HFFc6 (cell line): ENCODE measurements at regions not wholly inside any gene's neighbourhood (a gene's known extent, or its start where the extent isn't known, plus 50 kb on each side); places are given as distances from the start of the nearest gene placed in this dataset.

Experiments used
- DNase-seq: peaks from one replicate; pipeline ENCODE4 v3.0.0-alpha.2; 2018
- H3K27ac Mint-ChIP-seq: 2 replicates; pipeline ENCODE4 v1.8.0; 2020; ENCODE audit warnings: mild to moderate bottlenecking, mixed read lengths
- H3K27me3 Mint-ChIP-seq: 2 replicates; pipeline ENCODE4 v1.8.0; 2021; ENCODE audit warnings: mild to moderate bottlenecking, moderate library complexity, mixed read lengths; ENCODE audit not compliant: insufficient read depth
- H3K36me3 Mint-ChIP-seq: 2 replicates; pipeline ENCODE4 v1.8.0; 2021; ENCODE audit warnings: low read depth, mixed read lengths
- H3K4me1 Mint-ChIP-seq: 2 replicates; pipeline ENCODE4 v1.8.0; 2020; ENCODE audit warnings: low read depth, mixed read lengths
- H3K4me3 Mint-ChIP-seq: 2 replicates; pipeline ENCODE4 v1.8.0; 2020; ENCODE audit warnings: mild to moderate bottlenecking, moderate library complexity, mixed read lengths
- H3K9me3 Mint-ChIP-seq: 2 replicates; pipeline ENCODE4 v1.8.0; 2020; ENCODE audit warnings: mild to moderate bottlenecking, mixed read lengths
- CTCF ChIP-seq: fragments of 200-600 bp; sonication (generic); IDR thresholded peaks from 2 replicates; pipeline ENCODE4 v1.5.0; 2021; ENCODE audit warnings: antibody characterized with exemption, mild to moderate bottlenecking

GRCh38 chr1:25004355-25004754 is 74.3 kb upstream of the RUNX3 start:
- no peak overlapping the region for H3K27ac Mint-ChIP-seq
- no peak for DNase-seq
- no peaks in the 10 kb centered on the region for H3K9me3 Mint-ChIP-seq
- H3K27me3 Mint-ChIP-seq: peaks cover 24% of the 10 kb centered on the region
- H3K4me1 Mint-ChIP-seq: peaks cover 23% of the 10 kb centered on the region
- no peak for TF ChIP-seq CTCF
- no peak overlapping the region for H3K4me3 Mint-ChIP-seq
- no peaks in the 10 kb centered on the region for H3K36me3 Mint-ChIP-seq

GRCh38 chr1:25003457-25004190 is 73.5 kb upstream of the RUNX3 start:
- no peaks in the 10 kb centered on the region for H3K9me3 Mint-ChIP-seq
- DNase-seq: peak; percentile 25
- H3K27ac Mint-ChIP-seq: peak overlapping the region; percentile 42
- peaks cover 24% of the 10 kb centered on the region for H3K27me3 Mint-ChIP-seq
- H3K36me3 Mint-ChIP-seq: no peaks in the 10 kb centered on the region
- H3K4me1 Mint-ChIP-seq: peaks cover 22% of the 10 kb centered on the region
- no peak; the same call in 1 of the 2 replicates for TF ChIP-seq CTCF
- H3K4me3 Mint-ChIP-seq: no peak overlapping the region

- no peak for DNase-seq
- Mint-ChIP-seq H3K9me3 (no peaks in the 10 kb centered on the region), H3K27ac (no peak overlapping the region), H3K27me3 (peaks cover 26% of the 10 kb centered on the region), H3K36me3 (no peaks in the 10 kb centered on the region), H3K4me3 (no peak overlapping the region), H3K4me1 (peaks cover 16% of the 10 kb centered on the region)
- TF ChIP-seq CTCF: no peak
Observed at GRCh38 chr1:25003000-25003399, 72.9 kb upstream of the RUNX3 start.

GRCh38 chr1:25001125-25001915 is 71.2 kb upstream of the RUNX3 start:
- H3K27ac Mint-ChIP-seq: no peak overlapping the region
- peaks cover 17% of the 10 kb centered on the region for H3K27me3 Mint-ChIP-seq
- DNase-seq: no peak
- H3K4me1 Mint-ChIP-seq: peaks cover 9% of the 10 kb centered on the region
- H3K36me3 Mint-ChIP-seq: no peaks in the 10 kb centered on the region
- TF ChIP-seq CTCF: no peak
- H3K9me3 Mint-ChIP-seq: no peaks in the 10 kb centered on the region
- no peak overlapping the region for H3K4me3 Mint-ChIP-seq

GRCh38 chr1:24999906-25000305 is 69.8 kb upstream of the RUNX3 start:
- TF ChIP-seq CTCF: no peak
- no peak for DNase-seq
- H3K9me3 Mint-ChIP-seq: no peaks in the 10 kb centered on the region
- no peak overlapping the region for H3K4me3 Mint-ChIP-seq
- H3K27me3 Mint-ChIP-seq: peaks cover 10% of the 10 kb centered on the region
- H3K36me3 Mint-ChIP-seq: no peaks in the 10 kb centered on the region
- H3K27ac Mint-ChIP-seq: no peak overlapping the region
- H3K4me1 Mint-ChIP-seq: peaks cover 8% of the 10 kb centered on the region
